Progenitor cell of endocrine pancreas (in vitro differentiated cells): ENCODE measurements at regions not wholly inside any gene's neighbourhood (a gene's known extent, or its start where the extent isn't known, plus 50 kb on each side); places are given as distances from the start of the nearest gene placed in this dataset.

Experiments used
- DNase-seq: peaks from one replicate; pipeline ENCODE4 v3.0.0; 2021; ENCODE audit warnings: low spot score; ENCODE audit not compliant: unreplicated experiment
- H3K27ac Mint-ChIP-seq: 2 replicates; pipeline ENCODE4 v1.8.0; 2021; ENCODE audit warnings: mild to moderate bottlenecking, moderate library complexity, mixed read lengths
- H3K27me3 Mint-ChIP-seq: 2 replicates; pipeline ENCODE4 v1.8.0; 2021; ENCODE audit warnings: mixed read lengths
- H3K36me3 Mint-ChIP-seq: 2 replicates; pipeline ENCODE4 v1.8.0; 2022; ENCODE audit warnings: mixed read lengths; ENCODE audit not compliant: insufficient read depth
- H3K4me1 Mint-ChIP-seq: 2 replicates; pipeline ENCODE4 v1.8.0; 2021; ENCODE audit warnings: low read depth, mixed read lengths
- H3K4me3 Mint-ChIP-seq: 2 replicates; pipeline ENCODE4 v1.8.0; 2021; ENCODE audit warnings: low read depth, mild to moderate bottlenecking, moderate library complexity, mixed read lengths
- H3K9me3 Mint-ChIP-seq: 2 replicates; pipeline ENCODE4 v1.8.0; 2021; ENCODE audit warnings: low read depth, mixed read lengths
- CTCF ChIP-seq: fragments of 200-600 bp; sonication (generic); IDR thresholded peaks from one replicate; pipeline ENCODE4 v1.5.0; 2021; ENCODE audit warnings: antibody characterized with exemption, mild to moderate bottlenecking; ENCODE audit not compliant: unreplicated experiment

DNA sequence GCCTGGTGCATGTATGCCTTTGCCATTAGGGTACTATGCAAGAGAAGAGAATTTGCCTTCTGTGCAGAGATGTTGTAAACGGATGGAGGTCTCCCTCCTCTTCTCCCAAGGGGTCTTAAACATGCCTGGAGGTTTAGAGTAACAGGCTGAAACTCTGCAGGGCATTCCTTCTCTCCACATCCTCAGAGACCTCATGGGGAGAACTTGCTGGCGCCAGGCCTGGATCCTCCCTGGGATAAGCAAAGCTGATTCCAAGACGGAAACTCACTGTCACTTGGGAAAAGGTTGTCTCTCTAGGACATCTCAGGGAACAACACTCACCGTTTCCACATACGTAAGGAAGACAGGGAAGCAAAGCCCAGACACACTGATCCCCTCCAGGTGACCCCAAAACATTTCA is 76.9 kb upstream of the GPM6B start:
- no peak for DNase-seq
- Mint-ChIP-seq H3K27me3 (no peaks in the 10 kb centered on the region), H3K27ac (no peak overlapping the region), H3K36me3 (no peaks in the 10 kb centered on the region), H3K4me3 (no peak overlapping the region), H3K4me1 (peaks cover 6% of the 10 kb centered on the region), H3K9me3 (peaks cover 8% of the 10 kb centered on the region)
- no peak for TF ChIP-seq CTCF

DNA sequence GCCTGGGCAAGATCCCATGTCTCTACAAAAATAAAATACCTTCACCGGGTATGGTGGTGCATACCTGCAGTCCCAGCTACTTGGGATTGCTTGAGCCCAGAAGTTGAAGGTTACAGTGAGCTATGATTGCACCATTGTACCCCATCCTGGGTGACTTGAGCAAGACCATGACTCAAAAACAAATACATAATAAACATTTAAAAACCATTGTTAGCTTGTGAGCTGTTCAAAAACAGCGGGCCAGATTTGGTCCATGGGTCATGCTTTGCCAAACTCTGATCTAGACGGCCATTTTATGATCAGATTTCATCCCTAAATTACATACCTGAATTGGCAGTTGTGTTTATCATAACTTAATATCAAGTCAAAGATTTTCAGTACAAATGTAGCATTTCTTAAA is 76.0 kb upstream of the GPM6B start:
- Mint-ChIP-seq H3K9me3 (peaks cover 7% of the 10 kb centered on the region), H3K4me1 (peaks cover 6% of the 10 kb centered on the region), H3K4me3 (no peak overlapping the region), H3K27ac (no peak overlapping the region), H3K36me3 (no peaks in the 10 kb centered on the region), H3K27me3 (no peaks in the 10 kb centered on the region)
- no peak for TF ChIP-seq CTCF
- no peak for DNase-seq

- H3K9me3 Mint-ChIP-seq = peaks cover 7% of the 10 kb centered on the region
- H3K4me1 Mint-ChIP-seq = peaks cover 4% of the 10 kb centered on the region
- TF ChIP-seq CTCF = no peak
- no peaks in the 10 kb centered on the region for H3K36me3 Mint-ChIP-seq
- no peaks in the 10 kb centered on the region for H3K27me3 Mint-ChIP-seq
- DNase-seq = no peak
- H3K4me3 Mint-ChIP-seq = no peak overlapping the region
- no peak overlapping the region for H3K27ac Mint-ChIP-seq
These were observed 74.7 kb upstream of the GPM6B start for GRCh38 chrX:13891377-13892140.

DNA sequence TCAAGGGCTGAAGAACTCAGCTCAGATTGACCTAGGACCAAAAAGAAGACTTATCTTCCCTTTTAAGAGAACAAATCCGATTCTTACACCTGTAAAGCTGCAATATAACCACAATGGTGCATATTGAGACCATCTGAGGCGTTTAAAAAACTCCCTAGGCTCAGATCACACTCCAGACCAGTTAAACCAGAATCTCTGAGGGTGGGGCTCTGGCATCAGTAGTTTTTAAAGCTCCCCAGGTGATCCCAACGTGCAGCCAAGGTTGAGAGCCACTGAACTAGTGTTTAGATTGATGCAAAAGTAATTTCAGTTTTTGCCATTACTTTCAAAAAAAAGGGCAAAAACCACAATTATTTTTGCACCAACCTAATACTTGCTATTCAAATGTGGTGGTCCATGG is 73.9 kb upstream of the GPM6B start:
- H3K4me3 Mint-ChIP-seq = no peak overlapping the region
- no peak for TF ChIP-seq CTCF
- H3K27me3 Mint-ChIP-seq = no peaks in the 10 kb centered on the region
- H3K4me1 Mint-ChIP-seq = peaks cover 4% of the 10 kb centered on the region
- H3K27ac Mint-ChIP-seq = no peak overlapping the region
- no peak for DNase-seq
- H3K36me3 Mint-ChIP-seq = no peaks in the 10 kb centered on the region
- peaks cover 7% of the 10 kb centered on the region for H3K9me3 Mint-ChIP-seq

DNA sequence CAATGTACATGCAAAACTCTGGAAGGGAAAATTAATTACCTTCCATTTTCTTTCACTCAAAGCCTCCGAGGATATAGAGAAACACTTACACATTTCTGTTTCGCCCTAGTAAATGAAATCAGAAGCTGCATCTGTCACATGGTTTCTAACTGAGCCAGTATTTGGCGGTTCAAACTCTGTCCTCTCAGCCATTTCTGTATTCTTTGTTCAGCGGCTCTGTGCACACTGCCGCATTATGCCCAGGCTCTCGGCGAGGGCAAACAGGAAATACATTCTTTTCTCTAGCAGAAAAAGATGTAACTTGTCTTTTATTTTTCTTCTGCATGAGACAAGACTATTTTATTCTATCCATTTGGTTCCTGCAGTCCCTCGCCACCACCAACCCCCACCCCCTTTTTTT is 71.4 kb upstream of the GPM6B start:
- no peak for TF ChIP-seq CTCF
- DNase-seq = no peak
- no peak overlapping the region for H3K27ac Mint-ChIP-seq
- H3K36me3 Mint-ChIP-seq = no peaks in the 10 kb centered on the region
- peaks cover 7% of the 10 kb centered on the region for H3K9me3 Mint-ChIP-seq
- H3K27me3 Mint-ChIP-seq = no peaks in the 10 kb centered on the region
- H3K4me3 Mint-ChIP-seq = no peak overlapping the region
- H3K4me1 Mint-ChIP-seq = peaks cover 4% of the 10 kb centered on the region
